Left ventricle myocardium inferior (tissue), 1 donor: ENCODE measurements at regions not wholly inside any gene's neighbourhood (a gene's known extent, or its start where the extent isn't known, plus 50 kb on each side); places are given as distances from the start of the nearest gene placed in this dataset.

Experiments used
- DNase-seq: peaks from one replicate; pipeline ENCODE4 v3.0.0-alpha.2; 2020
- H3K27ac ChIP-seq: fragments of 200-600 bp; replicated peaks from 2 replicates; pipeline ENCODE4 v1.8.0; 2021
- H3K27me3 ChIP-seq: fragments of 200-600 bp; 2 replicates; pipeline ENCODE4 v1.8.0; 2021; ENCODE audit warnings: low read depth
- H3K36me3 ChIP-seq: fragments of 200-600 bp; 2 replicates; pipeline ENCODE4 v1.8.0; 2021
- H3K4me1 ChIP-seq: fragments of 200-600 bp; 2 replicates; pipeline ENCODE4 v1.8.0; 2021
- H3K4me3 ChIP-seq: fragments of 200-600 bp; 2 replicates; pipeline ENCODE4 v1.8.0; 2021; ENCODE audit warnings: mild to moderate bottlenecking, moderate library complexity
- H3K9me3 ChIP-seq: fragments of 200-600 bp; replicated peaks from 2 replicates; pipeline ENCODE4 v1.8.0; 2021
- CTCF ChIP-seq: fragments of 200-600 bp; IDR thresholded peaks from 2 replicates; pipeline ENCODE4 v1.8.0; 2021; ENCODE audit warnings: antibody characterized with exemption, mild to moderate bottlenecking, borderline replicate concordance
- intact Hi-C: fragments of 100-400 bp; cut with micrococcal nuclease; formaldehyde crosslinking; loops from one replicate; pipeline ENCODE4 v1.11.0; 2022
- donor health status: DM: no; HTN: yes; CAD: no; lungs with severe emphysema.

- intact Hi-C loops, result no loop called here
- Histone ChIP-seq H3K9me3 (no peaks in the 10 kb centered on the region), H3K4me1 (no peaks in the 10 kb centered on the region), H3K27ac (no peak overlapping the region), H3K36me3 (no peaks in the 10 kb centered on the region), H3K4me3 (no peak overlapping the region), H3K27me3 (no peaks in the 10 kb centered on the region)
- no peak for DNase-seq
- TF ChIP-seq CTCF, result no peak
These were observed 340.2 kb downstream of the TBC1D32 start for GRCh38 chr6:120993929-120994572.

GRCh38 chr6:120992257-120992656 is 342.0 kb downstream of the TBC1D32 start:
- no peaks in the 10 kb centered on the region for H3K27me3 ChIP-seq
- H3K4me3 ChIP-seq, result no peak overlapping the region
- DNase-seq, result no peak
- H3K4me1 ChIP-seq, result no peaks in the 10 kb centered on the region
- H3K27ac ChIP-seq, result no peak overlapping the region
- no peaks in the 10 kb centered on the region for H3K9me3 ChIP-seq
- H3K36me3 ChIP-seq, result no peaks in the 10 kb centered on the region
- TF ChIP-seq CTCF, result no peak
- intact Hi-C loops, result no loop called here

- intact Hi-C loops, result no loop called here
- TF ChIP-seq CTCF, result no peak
- Histone ChIP-seq H3K4me1 (no peaks in the 10 kb centered on the region), H3K9me3 (no peaks in the 10 kb centered on the region), H3K36me3 (no peaks in the 10 kb centered on the region), H3K27ac (no peak overlapping the region), H3K4me3 (no peak overlapping the region), H3K27me3 (no peaks in the 10 kb centered on the region)
- DNase-seq, result no peak
These were observed 343.4 kb downstream of the TBC1D32 start for GRCh38 chr6:120990866-120991265.

GRCh38 chr6:120981835-120982234 is 352.4 kb downstream of the TBC1D32 start:
- Histone ChIP-seq H3K36me3 (no peaks in the 10 kb centered on the region), H3K27ac (no peak overlapping the region), H3K27me3 (no peaks in the 10 kb centered on the region), H3K4me3 (no peak overlapping the region), H3K4me1 (no peaks in the 10 kb centered on the region), H3K9me3 (no peaks in the 10 kb centered on the region)
- intact Hi-C loops, result no loop called here
- DNase-seq, result no peak
- no peak for TF ChIP-seq CTCF

- Histone ChIP-seq H3K27ac (no peak overlapping the region), H3K36me3 (no peaks in the 10 kb centered on the region), H3K9me3 (peaks cover 17% of the 10 kb centered on the region), H3K4me1 (no peaks in the 10 kb centered on the region), H3K27me3 (no peaks in the 10 kb centered on the region), H3K4me3 (no peak overlapping the region)
- DNase-seq, result no peak
- no peak for TF ChIP-seq CTCF
- intact Hi-C loops, result no loop called here
These were observed 368.0 kb downstream of the TBC1D32 start for GRCh38 chr6:120966321-120966720.

- H3K36me3 ChIP-seq, result no peaks in the 10 kb centered on the region
- DNase-seq, result no peak
- no peak overlapping the region for H3K4me3 ChIP-seq
- H3K27ac ChIP-seq, result no peak overlapping the region
- H3K9me3 ChIP-seq, result peaks cover 17% of the 10 kb centered on the region
- intact Hi-C loops, result no loop called here
- no peaks in the 10 kb centered on the region for H3K4me1 ChIP-seq
- no peak for TF ChIP-seq CTCF
- H3K27me3 ChIP-seq, result no peaks in the 10 kb centered on the region
These were observed 368.5 kb downstream of the TBC1D32 start for GRCh38 chr6:120965814-120966213.
